H1 (cell line): ENCODE measurements at regions not wholly inside any gene's neighbourhood (a gene's known extent, or its start where the extent isn't known, plus 50 kb on each side); places are given as distances from the start of the nearest gene placed in this dataset.

Experiments
- ATF2 ChIP-seq: IDR thresholded peaks from 2 replicates; pipeline ENCODE4 v1.6.1; 2012; ENCODE audit warnings: low read length, inconsistent platforms
- BACH1 ChIP-seq: IDR thresholded peaks from 2 replicates; pipeline ENCODE4 v1.6.1; 2012; ENCODE audit warnings: low read length, improper control_type of control experiment
- BCL11A ChIP-seq, 2 experiments: IDR thresholded peaks; one replicate each; pipeline ENCODE4 v1.6.1; 2011; ENCODE audit warnings: low read depth in 2 of 2, low read length in 2 of 2, mild to moderate bottlenecking in 2 of 2
- CBX5 ChIP-seq: fragments of 300-800, 300-1000 bp; sonication (generic); IDR thresholded peaks from 2 replicates; pipeline ENCODE4 v1.7.1; 2016; ENCODE audit warnings: antibody characterized with exemption, low read length, low read depth
- EZH2 ChIP-seq: fragments of 200-600 bp; sonication (generic); IDR thresholded peaks from 2 replicates; pipeline ENCODE4 v1.7.1; 2012; ENCODE audit warnings: low read depth, mild to moderate bottlenecking, moderate library complexity, low read length, inconsistent platforms; ENCODE audit not compliant: severe bottlenecking
- FOSL1 ChIP-seq: IDR thresholded peaks from 2 replicates; pipeline ENCODE4 v1.6.1; 2011; ENCODE audit warnings: mild to moderate bottlenecking, low read depth, low read length, moderate library complexity; ENCODE audit not compliant: insufficient read depth
- GTF2F1 ChIP-seq: IDR thresholded peaks from 2 replicates; pipeline ENCODE4 v1.6.1; 2012; ENCODE audit warnings: low read depth, low read length, improper control_type of control experiment, borderline replicate concordance
- HDAC2 ChIP-seq, 2 experiments: fragments of 300-600 bp in 1 of 2; sonication (generic) in 1 of 2; IDR thresholded peaks; 2 replicates each; pipeline ENCODE4 v1.6.1; 2011 to 2012; ENCODE audit warnings: low read depth in 2 of 2, low read length in 2 of 2, mild to moderate bottlenecking in 2 of 2, moderate library complexity in 2 of 2, borderline replicate concordance in 1 of 2, inconsistent platforms in 1 of 2
- KDM4A ChIP-seq: IDR thresholded peaks from one replicate; pipeline ENCODE4 v1.7.1; 2012; ENCODE audit warnings: low read depth, mild to moderate bottlenecking, moderate library complexity, low read length, inconsistent platforms; ENCODE audit not compliant: severe bottlenecking
- MAX ChIP-seq: IDR thresholded peaks from 2 replicates; pipeline ENCODE4 v1.6.1; 2012; ENCODE audit warnings: inconsistent platforms
- POLR2A ChIP-seq, 2 experiments: IDR thresholded peaks; 1 replicate in 1 of 2; 2 replicates in 1 of 2; pipeline ENCODE4 v1.6.1; 2011; ENCODE audit warnings: low read depth in 2 of 2, low read length in 2 of 2, mild to moderate bottlenecking in 2 of 2; ENCODE audit errors: control extremely low read depth in 1 of 2
- SIRT6 ChIP-seq: IDR thresholded peaks from one replicate; pipeline ENCODE4 v1.7.1; 2012; ENCODE audit warnings: low read length, inconsistent platforms
- SIX5 ChIP-seq: IDR thresholded peaks from 2 replicates; pipeline ENCODE4 v1.6.1; 2011; ENCODE audit warnings: mild to moderate bottlenecking, low read depth, low read length
- SP1 ChIP-seq: IDR thresholded peaks from 2 replicates; pipeline ENCODE4 v1.6.1; 2011; ENCODE audit warnings: low read depth, low read length
- SRF ChIP-seq: IDR thresholded peaks from 2 replicates; pipeline ENCODE4 v1.6.1; 2011; ENCODE audit warnings: mild to moderate bottlenecking, low read depth, low read length, moderate library complexity
- TAF7 ChIP-seq: optimal IDR thresholded peaks from 2 replicates; pipeline ENCODE3; 2011; ENCODE audit warnings: low read depth, mild to moderate bottlenecking, inconsistent platforms, low read length, moderate library complexity, borderline replicate concordance
- TBP ChIP-seq: IDR thresholded peaks from 2 replicates; pipeline ENCODE4 v1.6.1; 2011; ENCODE audit warnings: low read depth, low read length, improper control_type of control experiment
- TCF12 ChIP-seq: IDR thresholded peaks from 2 replicates; pipeline ENCODE4 v1.6.1; 2011; ENCODE audit warnings: low read depth, mild to moderate bottlenecking, low read length
- USF2 ChIP-seq: IDR thresholded peaks from 2 replicates; pipeline ENCODE4 v1.6.1; 2011; ENCODE audit warnings: low read length, improper control_type of control experiment

- TF ChIP-seq CBX5, result no peak
- TF ChIP-seq POLR2A (IDR thresholded peaks at IDR 0.05; ENCODE audit: control extremely low read depth in 1 of 2, low read depth in 2 of 2, low read length in 2 of 2), result no peak
- TF ChIP-seq TCF12, result no peak
- TF ChIP-seq GTF2F1, result no peak
- TF ChIP-seq SIX5, result no peak
- no peak for TF ChIP-seq ATF2
- no peak for TF ChIP-seq TAF7
- no peak for TF ChIP-seq MAX
- no peak for TF ChIP-seq BACH1
- no peak for TF ChIP-seq USF2
- TF ChIP-seq HDAC2 (IDR thresholded peaks at IDR 0.05; ENCODE audit: borderline replicate concordance in 1 of 2, low read depth in 2 of 2, low read length in 2 of 2), result no peak
- no peak for TF ChIP-seq SP1
- TF ChIP-seq EZH2, result no peak
- TF ChIP-seq BCL11A (IDR thresholded peaks at IDR 0.05; ENCODE audit: low read depth in 2 of 2, low read length in 2 of 2), result no peak
- TF ChIP-seq SRF, result no peak
- no peak for TF ChIP-seq KDM4A
- TF ChIP-seq SIRT6, result no peak
- TF ChIP-seq FOSL1, result no peak
- TF ChIP-seq TBP, result no peak
Measured at GRCh38 chr6:121732641-121733040, 297.2 kb downstream of the GJA1 start (continued).
